Neural progenitor cell (in vitro differentiated cells): ENCODE measurements at regions not wholly inside any gene's neighbourhood (a gene's known extent, or its start where the extent isn't known, plus 50 kb on each side); places are given as distances from the start of the nearest gene placed in this dataset.

Experiments used
- DNase-seq: peaks from one replicate; pipeline ENCODE4 v3.0.0-alpha.2; 2016; ENCODE audit warnings: low spot score
- H2AFZ ChIP-seq: fragments of 200-600 bp; sonication (generic); replicated peaks from 2 replicates; pipeline ENCODE4 v1.6.1; 2016; ENCODE audit warnings: antibody characterized with exemption
- H3F3A ChIP-seq: fragments of 200-600 bp; sonication (generic); 2 replicates; pipeline ENCODE4 v1.6.1; 2016; ENCODE audit warnings: antibody characterized with exemption, low read depth
- H3K27ac ChIP-seq: fragments of 200-600 bp; sonication (generic); 2 replicates; pipeline ENCODE4 v1.5.1; 2016; ENCODE audit warnings: mild to moderate bottlenecking
- H3K27me3 ChIP-seq: fragments of 200-600 bp; sonication (generic); 2 replicates; pipeline ENCODE4 v1.6.1; 2016; ENCODE audit warnings: mild to moderate bottlenecking, moderate library complexity
- H3K36me3 ChIP-seq: fragments of 200-600 bp; sonication (generic); 2 replicates; pipeline ENCODE4 v1.5.1; 2016
- H3K4me1 ChIP-seq: fragments of 200-600 bp; sonication (generic); 2 replicates; pipeline ENCODE4 v1.6.1; 2016; ENCODE audit warnings: mixed run types
- H3K4me2 ChIP-seq: fragments of 200-600 bp; sonication (generic); 2 replicates; pipeline ENCODE4 v1.6.1; 2016
- H3K4me3 ChIP-seq: fragments of 200-600 bp; sonication (generic); 2 replicates; pipeline ENCODE4 v1.5.1; 2016
- H3K79me2 ChIP-seq: fragments of 200-600 bp; sonication (generic); 2 replicates; pipeline ENCODE4 v1.6.1; 2016; ENCODE audit warnings: low read depth
- H3K9ac ChIP-seq: fragments of 200-600 bp; sonication (generic); 2 replicates; pipeline ENCODE4 v1.6.1; 2016
- H3K9me3 ChIP-seq: fragments of 200-600 bp; sonication (generic); 2 replicates; pipeline ENCODE4 v1.5.1; 2016; ENCODE audit warnings: low read depth
- H4K20me1 ChIP-seq: fragments of 200-600 bp; sonication (generic); 2 replicates; pipeline ENCODE4 v1.6.1; 2016; ENCODE audit warnings: low read depth
- H3K27ac Mint-ChIP-seq: 3 replicates; pipeline ENCODE4 v1.8.0; 2021; ENCODE audit warnings: mixed read lengths
- H3K27me3 Mint-ChIP-seq: 2 replicates; pipeline ENCODE4 v1.8.0; 2022; ENCODE audit warnings: low read depth, mild to moderate bottlenecking, inconsistent platforms, moderate library complexity, mixed read lengths; ENCODE audit not compliant: insufficient read depth
- H3K36me3 Mint-ChIP-seq: 3 replicates; pipeline ENCODE4 v1.8.0; 2021; ENCODE audit warnings: mixed read lengths
- H3K4me1 Mint-ChIP-seq: 3 replicates; pipeline ENCODE4 v1.8.0; 2021; ENCODE audit warnings: mixed read lengths
- H3K4me3 Mint-ChIP-seq: 3 replicates; pipeline ENCODE4 v1.8.0; 2021; ENCODE audit warnings: mild to moderate bottlenecking, moderate library complexity, mixed read lengths
- H3K9me3 Mint-ChIP-seq: 3 replicates; pipeline ENCODE4 v1.8.0; 2020; ENCODE audit warnings: mixed read lengths
- EZH2 ChIP-seq: fragments of 200-600 bp; sonication (generic); IDR thresholded peaks from 2 replicates; pipeline ENCODE4 v1.6.1; 2017; ENCODE audit warnings: antibody characterized with exemption, mild to moderate bottlenecking, moderate library complexity
- EZH2phosphoT487 ChIP-seq: fragments of 200-600 bp; sonication (generic); IDR thresholded peaks from 2 replicates; pipeline ENCODE4 v1.6.1; 2017; ENCODE audit warnings: antibody characterized with exemption
- TF ChIP-seq, protein P1 (sequence below): fragments of 200-600 bp; sonication (generic); IDR thresholded peaks from 2 replicates; pipeline ENCODE4 v1.5.1; 2017; ENCODE audit warnings: antibody characterized with exemption, mild to moderate bottlenecking

DNA sequence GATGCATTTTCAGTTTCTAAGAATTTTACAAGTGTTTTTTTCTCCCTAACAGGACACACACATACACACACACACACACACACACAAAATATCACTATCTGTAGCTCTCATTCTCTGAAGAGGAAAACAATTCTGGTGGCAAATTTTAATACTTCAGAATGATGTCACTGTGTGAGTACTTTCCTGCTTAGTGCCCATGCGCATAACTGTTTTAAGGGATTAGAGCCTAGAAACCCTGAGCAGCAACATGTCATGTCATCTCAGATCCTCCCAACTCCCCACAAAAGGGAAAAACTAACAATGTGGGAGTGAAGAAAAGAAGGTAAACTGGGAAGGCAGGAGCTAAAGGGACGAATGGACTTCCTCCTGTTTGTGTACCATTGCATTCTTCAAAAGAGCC lies 401.2 kb downstream of the SPRY2 start:
- H3K27ac Mint-ChIP-seq: peak overlapping the region; percentile 59
- peaks cover 11% of the 10 kb centered on the region for H3K9me3 Mint-ChIP-seq

DNA sequence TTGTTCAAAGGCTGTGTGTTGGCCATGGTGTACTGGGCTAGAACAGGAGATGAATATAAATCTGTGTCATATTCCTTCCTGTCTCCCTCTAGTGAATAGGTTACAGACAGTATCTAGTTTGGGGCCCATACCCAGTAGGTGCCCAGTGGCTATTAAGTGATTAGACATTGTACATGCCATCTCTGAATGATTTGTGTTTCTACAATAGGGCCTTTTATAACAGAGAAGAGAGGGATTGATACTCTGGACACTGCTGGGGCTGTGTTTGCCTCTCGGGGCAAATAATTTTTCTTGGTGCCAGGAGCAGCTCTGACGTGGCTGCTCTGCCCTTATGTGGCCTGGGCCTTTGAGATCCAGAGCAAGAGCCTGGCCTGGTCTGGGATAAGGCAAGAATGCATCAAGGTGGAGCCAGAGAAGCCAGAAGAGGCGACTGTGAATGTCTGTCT lies 403.1 kb downstream of the SPRY2 start:
- H3F3A ChIP-seq: no peaks in the 10 kb centered on the region
- DNase-seq: no peak
- Mint-ChIP-seq H3K27me3 (no peaks in the 10 kb centered on the region), H3K36me3 (peaks cover 2% of the 10 kb centered on the region), H3K4me1 (peaks cover 34% of the 10 kb centered on the region), H3K4me3 (no peak overlapping the region), H3K27ac (peak overlapping the region; percentile 22), H3K9me3 (peaks cover 18% of the 10 kb centered on the region)
- peaks cover 9% of the 10 kb centered on the region for H3K4me1 ChIP-seq
- H3K9ac ChIP-seq: no peak overlapping the region
- no peaks in the 10 kb centered on the region for H3K9me3 ChIP-seq
- H3K4me3 ChIP-seq: no peak overlapping the region
- no peaks in the 10 kb centered on the region for H3K27me3 ChIP-seq
- H4K20me1 ChIP-seq: no peaks in the 10 kb centered on the region
- no peaks in the 10 kb centered on the region for H3K79me2 ChIP-seq
- H3K4me2 ChIP-seq: no peak overlapping the region
- peak overlapping the region; percentile 44 for H2AFZ ChIP-seq
- TF ChIP-seq, protein P1, sequence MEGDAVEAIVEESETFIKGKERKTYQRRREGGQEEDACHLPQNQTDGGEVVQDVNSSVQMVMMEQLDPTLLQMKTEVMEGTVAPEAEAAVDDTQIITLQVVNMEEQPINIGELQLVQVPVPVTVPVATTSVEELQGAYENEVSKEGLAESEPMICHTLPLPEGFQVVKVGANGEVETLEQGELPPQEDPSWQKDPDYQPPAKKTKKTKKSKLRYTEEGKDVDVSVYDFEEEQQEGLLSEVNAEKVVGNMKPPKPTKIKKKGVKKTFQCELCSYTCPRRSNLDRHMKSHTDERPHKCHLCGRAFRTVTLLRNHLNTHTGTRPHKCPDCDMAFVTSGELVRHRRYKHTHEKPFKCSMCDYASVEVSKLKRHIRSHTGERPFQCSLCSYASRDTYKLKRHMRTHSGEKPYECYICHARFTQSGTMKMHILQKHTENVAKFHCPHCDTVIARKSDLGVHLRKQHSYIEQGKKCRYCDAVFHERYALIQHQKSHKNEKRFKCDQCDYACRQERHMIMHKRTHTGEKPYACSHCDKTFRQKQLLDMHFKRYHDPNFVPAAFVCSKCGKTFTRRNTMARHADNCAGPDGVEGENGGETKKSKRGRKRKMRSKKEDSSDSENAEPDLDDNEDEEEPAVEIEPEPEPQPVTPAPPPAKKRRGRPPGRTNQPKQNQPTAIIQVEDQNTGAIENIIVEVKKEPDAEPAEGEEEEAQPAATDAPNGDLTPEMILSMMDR: no peak
- no peak for TF ChIP-seq EZH2phosphoT487
- no peak for TF ChIP-seq EZH2
- no peaks in the 10 kb centered on the region for H3K36me3 ChIP-seq
- no peak overlapping the region for H3K27ac ChIP-seq

More for the DNA sequence above, 401.2 kb downstream of the SPRY2 start:
- H3K4me1 ChIP-seq: peaks cover 9% of the 10 kb centered on the region
- H3K27me3 ChIP-seq: no peaks in the 10 kb centered on the region
- no peaks in the 10 kb centered on the region for H3F3A ChIP-seq
- no peaks in the 10 kb centered on the region for H3K9me3 ChIP-seq
- Mint-ChIP-seq H3K36me3 (peaks cover 2% of the 10 kb centered on the region), H3K4me1 (peaks cover 34% of the 10 kb centered on the region), H3K27me3 (no peaks in the 10 kb centered on the region), H3K4me3 (no peak overlapping the region)
- H3K4me2 ChIP-seq: no peak overlapping the region
- no peak overlapping the region for H3K27ac ChIP-seq
- H2AFZ ChIP-seq: no peak overlapping the region
- H3K4me3 ChIP-seq: no peak overlapping the region
- H3K36me3 ChIP-seq: no peaks in the 10 kb centered on the region
- no peaks in the 10 kb centered on the region for H3K79me2 ChIP-seq
- H3K9ac ChIP-seq: no peak overlapping the region
- DNase-seq: no peak
- H4K20me1 ChIP-seq: no peaks in the 10 kb centered on the region
- TF ChIP-seq, protein P1: no peak
- no peak for TF ChIP-seq EZH2phosphoT487
- TF ChIP-seq EZH2: no peak

DNA sequence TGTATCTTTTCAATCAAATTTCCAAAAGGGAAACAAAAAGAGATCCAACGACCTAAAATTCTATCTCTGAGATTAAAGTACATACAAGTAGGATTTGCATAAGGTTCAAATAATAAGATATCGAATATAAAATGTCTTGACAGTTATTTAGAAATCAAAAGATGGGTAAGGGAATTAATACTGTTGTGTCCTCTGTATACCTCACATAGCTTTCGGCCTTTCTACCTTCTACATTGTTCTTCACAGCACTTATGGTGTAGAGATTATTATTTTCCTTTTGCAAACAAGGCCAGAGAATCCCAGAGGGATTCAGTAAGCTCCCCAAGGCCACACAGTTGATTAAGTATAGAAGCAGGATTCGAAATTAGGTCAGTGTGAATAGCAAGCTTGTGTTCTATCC lies 403.6 kb downstream of the SPRY2 start:
- H3K36me3 Mint-ChIP-seq: peaks cover 2% of the 10 kb centered on the region
- no peaks in the 10 kb centered on the region for H3K27me3 Mint-ChIP-seq
- H2AFZ ChIP-seq: no peak overlapping the region
- H3K9me3 ChIP-seq: no peaks in the 10 kb centered on the region
- no peak overlapping the region for H3K27ac ChIP-seq
- H3K4me1 ChIP-seq: peaks cover 9% of the 10 kb centered on the region
- H3K4me1 Mint-ChIP-seq: peaks cover 34% of the 10 kb centered on the region
- TF ChIP-seq EZH2 (no peak), EZH2phosphoT487 (no peak)
- TF ChIP-seq, protein P1: no peak
- H3F3A ChIP-seq: no peaks in the 10 kb centered on the region
- H3K27me3 ChIP-seq: no peaks in the 10 kb centered on the region
- H3K4me2 ChIP-seq: no peak overlapping the region
- no peaks in the 10 kb centered on the region for H4K20me1 ChIP-seq
- DNase-seq: no peak
- H3K79me2 ChIP-seq: no peaks in the 10 kb centered on the region
- H3K9me3 Mint-ChIP-seq: peaks cover 16% of the 10 kb centered on the region
- H3K4me3 Mint-ChIP-seq: no peak overlapping the region
- no peak overlapping the region for H3K4me3 ChIP-seq
- H3K36me3 ChIP-seq: no peaks in the 10 kb centered on the region
- no peak overlapping the region for H3K9ac ChIP-seq
- H3K27ac Mint-ChIP-seq: no peak overlapping the region
